Activated naive CD4-positive, alpha-beta T cell treated with anti-CD3 and anti-CD28 coated beads, Interleukin-2, amount 50 U/mL, for 24 hours (primary cell): ENCODE measurements at regions not wholly inside any gene's neighbourhood (a gene's known extent, or its start where the extent isn't known, plus 50 kb on each side); places are given as distances from the start of the nearest gene placed in this dataset.

Experiments used
- H3K27ac Mint-ChIP-seq: one replicate; pipeline ENCODE4 v1.8.0; 2021; ENCODE audit warnings: mild to moderate bottlenecking, mixed read lengths
- H3K27me3 Mint-ChIP-seq: one replicate; pipeline ENCODE4 v1.8.0; 2021; ENCODE audit warnings: mixed read lengths
- H3K36me3 Mint-ChIP-seq: one replicate; pipeline ENCODE4 v1.8.0; 2021; ENCODE audit warnings: mixed read lengths
- H3K4me1 Mint-ChIP-seq: one replicate; pipeline ENCODE4 v1.8.0; 2021; ENCODE audit warnings: mixed read lengths
- H3K4me3 Mint-ChIP-seq: one replicate; pipeline ENCODE4 v1.8.0; 2021; ENCODE audit warnings: mild to moderate bottlenecking, mixed read lengths
- H3K9me3 Mint-ChIP-seq: one replicate; pipeline ENCODE4 v1.8.0; 2021; ENCODE audit warnings: mixed read lengths

DNA sequence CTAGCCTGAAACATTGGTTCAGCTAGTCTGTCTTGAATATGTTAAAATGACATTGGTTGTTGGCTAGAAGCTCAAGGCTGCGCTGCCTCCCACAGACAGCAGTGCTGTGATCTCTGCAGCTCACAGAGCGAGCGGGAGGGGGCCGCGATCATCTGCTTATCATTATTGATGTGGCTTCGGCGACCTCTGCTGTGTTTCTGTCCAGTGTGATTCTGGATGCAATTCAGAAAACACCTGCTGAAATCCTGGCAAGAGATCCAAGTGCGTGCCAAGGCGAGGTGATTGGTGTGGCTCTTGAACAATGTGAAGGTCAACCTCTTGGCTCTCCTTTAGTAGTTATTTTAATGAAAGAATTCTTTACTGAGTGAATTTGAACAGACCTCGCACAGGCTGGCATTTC lies 142.3 kb upstream of the SASH1 start:
- Mint-ChIP-seq H3K4me3 (no peak overlapping the region), H3K36me3 (peaks cover 1% of the 10 kb centered on the region), H3K4me1 (peaks cover 37% of the 10 kb centered on the region), H3K9me3 (peaks cover 29% of the 10 kb centered on the region), H3K27ac (no peak overlapping the region), H3K27me3 (peaks cover 51% of the 10 kb centered on the region)

DNA sequence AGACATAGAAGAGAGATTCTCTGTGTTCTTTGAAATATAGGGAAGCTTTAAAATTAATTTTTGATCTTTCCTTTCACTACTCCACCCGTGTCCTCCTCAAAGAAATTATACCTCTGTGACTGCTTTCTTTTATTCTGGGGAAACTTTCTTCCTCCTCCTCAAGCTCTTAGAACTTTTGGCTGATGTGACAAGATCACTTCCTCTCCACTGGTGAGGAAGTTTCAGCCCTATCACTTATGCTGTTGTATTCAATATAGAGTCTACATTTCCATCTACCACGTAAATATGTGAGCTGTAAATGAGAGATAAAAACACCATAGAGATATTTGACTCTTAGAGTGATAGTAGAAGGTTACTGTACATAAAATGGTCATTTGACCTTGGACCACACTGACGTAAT lies 141.9 kb upstream of the SASH1 start:
- peaks cover 29% of the 10 kb centered on the region for H3K9me3 Mint-ChIP-seq
- H3K4me1 Mint-ChIP-seq = peaks cover 42% of the 10 kb centered on the region
- H3K36me3 Mint-ChIP-seq = peaks cover 1% of the 10 kb centered on the region
- no peak overlapping the region for H3K4me3 Mint-ChIP-seq
- H3K27me3 Mint-ChIP-seq = peaks cover 48% of the 10 kb centered on the region
- no peak overlapping the region for H3K27ac Mint-ChIP-seq

DNA sequence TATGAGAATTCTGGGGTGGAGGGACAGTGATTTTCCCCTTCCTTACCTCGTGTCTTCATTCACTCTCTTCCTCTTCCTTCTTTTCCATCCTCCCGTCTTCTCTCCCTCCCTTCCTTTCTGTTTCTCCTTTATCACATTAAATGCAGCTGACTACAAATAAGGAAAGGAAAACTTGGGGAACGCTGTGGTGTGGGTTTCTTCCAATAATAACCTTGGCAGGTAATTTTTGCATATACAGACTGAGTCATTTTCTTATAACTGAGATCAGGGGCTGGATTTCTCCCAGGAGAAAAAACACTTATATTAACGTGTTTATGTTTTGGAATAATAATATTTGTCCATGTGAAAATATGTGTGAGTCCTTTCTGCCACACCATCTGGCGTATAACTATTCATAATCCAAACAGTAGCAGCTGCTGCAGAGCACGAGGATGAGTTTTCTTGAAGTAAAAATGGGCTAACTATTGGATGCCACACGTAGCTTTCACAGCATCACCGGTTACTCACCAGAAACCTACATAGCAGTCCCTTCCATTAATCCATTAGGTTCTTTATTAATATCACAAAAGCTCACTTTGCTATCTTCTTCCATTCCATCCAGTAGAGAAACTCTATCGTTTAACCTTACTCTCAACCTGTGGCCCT lies 139.2 kb upstream of the SASH1 start:
- H3K4me3 Mint-ChIP-seq = peak overlapping the region; percentile 57
- peaks cover 1% of the 10 kb centered on the region for H3K36me3 Mint-ChIP-seq
- H3K27me3 Mint-ChIP-seq = peaks cover 34% of the 10 kb centered on the region
- peak overlapping the region; percentile 90 for H3K27ac Mint-ChIP-seq
- H3K4me1 Mint-ChIP-seq = peaks cover 42% of the 10 kb centered on the region
- H3K9me3 Mint-ChIP-seq = peaks cover 24% of the 10 kb centered on the region

- Mint-ChIP-seq H3K27ac (peak overlapping the region; percentile 90), H3K36me3 (peaks cover 1% of the 10 kb centered on the region), H3K4me3 (peak overlapping the region; percentile 57), H3K9me3 (peaks cover 24% of the 10 kb centered on the region), H3K27me3 (peaks cover 35% of the 10 kb centered on the region), H3K4me1 (peaks cover 42% of the 10 kb centered on the region)
Observed at GRCh38 chr6:148203970-148204369, 138.7 kb upstream of the SASH1 start.

GRCh38 chr6:148208298-148208697 lies 134.3 kb upstream of the SASH1 start:
- Mint-ChIP-seq H3K4me1 (peaks cover 21% of the 10 kb centered on the region), H3K9me3 (peaks cover 7% of the 10 kb centered on the region), H3K36me3 (peaks cover under 1% of the 10 kb centered on the region), H3K4me3 (no peak overlapping the region), H3K27ac (no peak overlapping the region), H3K27me3 (peaks cover 23% of the 10 kb centered on the region)

DNA sequence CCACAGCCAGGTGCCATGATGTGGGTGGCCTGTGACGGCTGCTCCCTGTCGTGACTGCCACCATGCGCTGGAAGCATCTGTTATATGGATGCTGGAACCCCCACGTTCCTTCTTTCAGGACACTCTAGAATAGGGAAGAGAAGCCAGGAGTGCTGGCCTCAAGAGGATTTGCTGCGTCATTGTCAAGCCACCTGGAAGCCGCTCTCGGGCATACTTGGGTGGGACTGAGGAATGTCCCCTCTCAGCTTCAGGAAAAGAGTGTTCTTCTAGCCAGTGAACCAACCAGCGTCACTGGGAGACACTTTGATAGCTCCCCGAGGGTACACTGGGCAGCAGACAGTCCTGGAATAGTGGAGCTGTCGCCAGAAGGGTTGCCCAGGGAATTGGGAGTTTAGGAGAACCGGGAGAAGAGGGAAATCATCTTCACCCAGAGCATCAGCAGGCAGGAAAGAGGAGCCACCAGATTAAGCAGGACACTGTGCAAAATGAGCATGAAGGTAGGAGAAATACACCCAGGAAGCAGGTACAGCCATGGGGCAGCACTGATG lies 130.8 kb upstream of the SASH1 start:
- H3K27me3 Mint-ChIP-seq = peaks cover 24% of the 10 kb centered on the region
- no peaks in the 10 kb centered on the region for H3K9me3 Mint-ChIP-seq
- no peaks in the 10 kb centered on the region for H3K4me1 Mint-ChIP-seq
- H3K4me3 Mint-ChIP-seq = no peak overlapping the region
- H3K36me3 Mint-ChIP-seq = no peaks in the 10 kb centered on the region
- H3K27ac Mint-ChIP-seq = no peak overlapping the region

- Mint-ChIP-seq H3K4me3 (no peak overlapping the region), H3K27ac (no peak overlapping the region), H3K36me3 (no peaks in the 10 kb centered on the region), H3K4me1 (no peaks in the 10 kb centered on the region), H3K27me3 (peaks cover 20% of the 10 kb centered on the region), H3K9me3 (no peaks in the 10 kb centered on the region)
Observed at GRCh38 chr6:148212366-148212765, 130.3 kb upstream of the SASH1 start.

DNA sequence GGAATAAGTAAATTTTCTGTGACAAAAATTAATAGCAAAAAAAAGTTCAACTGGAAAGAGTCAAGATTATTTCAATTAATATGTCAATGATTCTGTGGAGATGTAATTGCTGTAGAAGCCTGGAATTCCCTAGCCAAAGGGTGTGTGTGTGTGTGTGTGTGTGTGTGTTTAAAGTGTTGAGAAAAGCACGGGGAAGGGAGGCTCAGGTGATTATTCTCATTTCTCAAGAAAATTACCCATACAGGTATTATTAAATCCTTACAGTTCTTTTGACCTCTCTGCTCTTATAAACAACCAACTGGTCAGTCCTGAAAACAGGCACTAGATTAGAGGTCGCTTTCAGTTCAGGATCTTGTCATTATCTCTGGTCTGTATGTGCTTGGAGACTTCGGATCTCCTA lies 129.3 kb upstream of the SASH1 start:
- Mint-ChIP-seq H3K4me1 (no peaks in the 10 kb centered on the region), H3K27ac (no peak overlapping the region), H3K36me3 (no peaks in the 10 kb centered on the region), H3K9me3 (no peaks in the 10 kb centered on the region), H3K4me3 (no peak overlapping the region), H3K27me3 (peaks cover 20% of the 10 kb centered on the region)

- no peaks in the 10 kb centered on the region for H3K9me3 Mint-ChIP-seq
- H3K27ac Mint-ChIP-seq = no peak overlapping the region
- H3K27me3 Mint-ChIP-seq = peaks cover 17% of the 10 kb centered on the region
- H3K36me3 Mint-ChIP-seq = no peaks in the 10 kb centered on the region
- no peak overlapping the region for H3K4me3 Mint-ChIP-seq
- no peaks in the 10 kb centered on the region for H3K4me1 Mint-ChIP-seq
Observed at GRCh38 chr6:148214667-148215066, 128.0 kb upstream of the SASH1 start.

DNA sequence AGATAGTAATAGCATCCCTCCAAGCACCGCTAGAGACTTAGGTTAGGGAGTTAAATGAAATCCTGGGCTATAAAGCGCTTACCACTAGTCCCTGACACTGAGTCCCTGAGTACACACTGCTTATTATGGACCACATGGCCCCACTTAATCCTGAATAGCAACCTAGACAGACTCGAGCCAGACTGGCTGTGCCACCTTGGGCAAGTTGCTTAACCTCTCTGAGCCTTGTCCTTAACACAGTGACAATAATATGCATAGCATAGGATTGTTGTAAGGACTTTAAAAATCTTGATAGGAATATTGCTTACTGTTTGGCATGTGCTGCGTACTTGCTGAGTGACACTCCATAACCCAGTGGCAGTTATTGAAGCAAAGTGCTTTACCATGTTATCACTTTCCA lies 125.6 kb upstream of the SASH1 start:
- no peaks in the 10 kb centered on the region for H3K9me3 Mint-ChIP-seq
- H3K4me1 Mint-ChIP-seq = no peaks in the 10 kb centered on the region
- no peak overlapping the region for H3K4me3 Mint-ChIP-seq
- no peaks in the 10 kb centered on the region for H3K36me3 Mint-ChIP-seq
- H3K27ac Mint-ChIP-seq = no peak overlapping the region
- H3K27me3 Mint-ChIP-seq = peaks cover 21% of the 10 kb centered on the region

DNA sequence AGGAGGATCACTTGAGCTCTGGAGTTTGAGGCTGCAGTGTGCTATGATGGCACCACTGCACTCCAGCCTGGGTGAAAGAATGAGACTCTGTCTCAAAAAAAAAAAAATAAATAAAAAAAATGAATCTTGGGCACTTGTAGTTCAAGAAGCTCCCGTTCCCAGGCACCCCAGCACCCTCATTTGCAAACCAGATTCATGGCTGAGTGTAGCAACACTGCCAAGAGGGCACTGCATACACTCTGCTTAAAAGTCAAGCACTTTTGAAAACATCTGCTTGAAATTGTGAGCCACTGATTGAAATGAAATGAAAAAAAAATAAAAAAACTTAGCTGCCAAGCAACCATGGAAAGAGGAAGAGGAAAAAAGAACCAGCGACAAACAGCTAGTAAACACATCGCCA lies 124.7 kb upstream of the SASH1 start:
- peaks cover 19% of the 10 kb centered on the region for H3K27me3 Mint-ChIP-seq
- H3K4me3 Mint-ChIP-seq = no peak overlapping the region
- no peaks in the 10 kb centered on the region for H3K4me1 Mint-ChIP-seq
- H3K9me3 Mint-ChIP-seq = no peaks in the 10 kb centered on the region
- H3K36me3 Mint-ChIP-seq = no peaks in the 10 kb centered on the region
- H3K27ac Mint-ChIP-seq = no peak overlapping the region

DNA sequence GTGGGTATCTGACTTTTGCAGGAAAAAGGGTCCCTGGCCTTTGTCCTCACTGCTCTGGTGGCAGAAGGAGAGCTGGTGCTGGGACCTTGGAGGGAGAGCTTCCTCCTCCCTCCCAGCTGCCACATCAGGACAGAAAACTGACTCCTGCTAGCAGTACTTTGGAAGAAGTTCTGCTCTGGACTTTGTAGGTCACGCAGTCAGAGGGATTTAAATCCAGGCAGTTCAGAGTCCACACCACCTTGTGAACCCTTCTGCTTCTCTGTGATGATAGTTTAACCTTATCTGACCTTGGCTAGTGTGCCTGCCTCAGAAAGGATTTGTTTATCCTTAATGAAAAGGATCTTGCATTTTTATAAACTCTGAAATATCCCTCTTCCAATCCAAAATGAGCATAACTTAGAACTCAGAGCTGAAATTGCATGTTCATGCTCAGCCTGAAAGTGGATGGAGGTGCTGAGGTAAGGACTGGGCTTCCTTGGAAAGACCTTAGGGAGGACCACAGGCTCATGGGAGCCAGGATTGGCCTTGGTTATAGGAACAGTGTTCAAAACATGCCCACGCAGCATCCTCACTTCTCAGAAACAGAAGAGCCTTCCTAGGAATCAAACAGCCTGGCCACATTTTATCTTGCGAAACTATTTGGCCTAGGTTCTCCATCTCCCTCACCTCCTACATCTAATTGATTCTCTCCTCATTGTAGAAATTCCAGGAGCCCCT lies 123.9 kb upstream of the SASH1 start:
- H3K9me3 Mint-ChIP-seq = no peaks in the 10 kb centered on the region
- no peaks in the 10 kb centered on the region for H3K36me3 Mint-ChIP-seq
- H3K27ac Mint-ChIP-seq = no peak overlapping the region
- no peaks in the 10 kb centered on the region for H3K4me1 Mint-ChIP-seq
- H3K27me3 Mint-ChIP-seq = peaks cover 19% of the 10 kb centered on the region
- H3K4me3 Mint-ChIP-seq = no peak overlapping the region

DNA sequence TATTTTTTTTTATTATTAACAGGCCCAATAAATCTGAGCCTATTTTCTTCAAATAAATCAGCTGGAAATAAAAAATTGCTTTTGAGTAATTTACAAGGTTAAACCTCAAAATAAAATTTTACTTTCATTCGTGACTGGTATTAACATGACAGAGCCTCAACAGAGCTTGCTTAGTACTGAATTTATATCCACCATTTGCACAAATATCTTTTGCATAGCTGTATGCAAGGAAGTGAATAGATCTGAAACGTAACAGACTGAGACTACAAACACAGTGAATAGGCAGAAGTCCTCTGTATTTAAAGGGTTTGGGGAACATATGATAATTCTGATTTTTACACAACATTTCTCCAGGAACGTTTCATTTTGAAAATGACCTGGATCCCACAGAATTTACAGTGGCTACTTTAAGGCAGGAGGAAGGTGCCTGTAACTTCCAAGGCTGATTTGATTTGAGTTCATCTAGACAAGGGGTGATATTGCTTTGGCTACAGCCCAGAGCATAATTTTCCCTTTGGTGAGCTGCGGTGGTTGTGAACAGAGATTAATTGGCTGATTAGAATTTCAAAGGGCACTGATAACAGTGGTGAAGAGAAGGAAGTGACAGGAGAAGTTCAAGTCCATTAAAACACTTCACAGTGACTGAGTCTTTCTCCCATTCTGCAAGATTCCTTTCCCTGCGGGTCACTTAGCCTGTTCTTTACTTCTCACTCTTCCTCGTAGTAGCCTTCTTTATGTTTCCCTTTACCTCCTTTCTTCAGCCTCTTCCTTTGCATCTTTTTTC lies 121.2 kb upstream of the SASH1 start:
- H3K4me3 Mint-ChIP-seq = no peak overlapping the region
- H3K27ac Mint-ChIP-seq = no peak overlapping the region
- H3K36me3 Mint-ChIP-seq = no peaks in the 10 kb centered on the region
- H3K27me3 Mint-ChIP-seq = peaks cover 17% of the 10 kb centered on the region
- H3K9me3 Mint-ChIP-seq = no peaks in the 10 kb centered on the region
- H3K4me1 Mint-ChIP-seq = no peaks in the 10 kb centered on the region

DNA sequence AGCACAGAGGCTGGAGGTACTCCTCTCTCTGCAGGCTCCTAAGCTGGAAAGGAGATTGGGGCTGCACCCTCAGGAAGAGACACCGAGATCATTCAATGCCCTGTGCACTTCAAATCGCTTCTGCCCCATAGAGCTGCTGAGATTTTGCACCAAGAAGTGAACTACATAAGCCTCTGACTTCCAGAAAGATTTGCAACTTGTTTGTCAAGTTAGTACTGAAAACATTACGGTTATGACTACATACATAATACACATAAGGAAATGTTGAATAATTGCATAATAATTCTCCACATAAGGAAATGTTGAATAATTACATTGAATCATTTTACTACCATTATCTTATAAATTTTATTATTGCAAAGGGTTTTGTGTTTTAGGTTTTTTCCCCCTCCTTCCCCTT lies 120.3 kb upstream of the SASH1 start:
- Mint-ChIP-seq H3K4me1 (no peaks in the 10 kb centered on the region), H3K27ac (no peak overlapping the region), H3K4me3 (no peak overlapping the region), H3K9me3 (no peaks in the 10 kb centered on the region), H3K36me3 (no peaks in the 10 kb centered on the region), H3K27me3 (peaks cover 20% of the 10 kb centered on the region)

GRCh38 chr6:148222846-148223245 lies 119.8 kb upstream of the SASH1 start:
- H3K27me3 Mint-ChIP-seq = peaks cover 20% of the 10 kb centered on the region
- no peaks in the 10 kb centered on the region for H3K36me3 Mint-ChIP-seq
- no peaks in the 10 kb centered on the region for H3K9me3 Mint-ChIP-seq
- H3K27ac Mint-ChIP-seq = no peak overlapping the region
- no peaks in the 10 kb centered on the region for H3K4me1 Mint-ChIP-seq
- H3K4me3 Mint-ChIP-seq = no peak overlapping the region

DNA sequence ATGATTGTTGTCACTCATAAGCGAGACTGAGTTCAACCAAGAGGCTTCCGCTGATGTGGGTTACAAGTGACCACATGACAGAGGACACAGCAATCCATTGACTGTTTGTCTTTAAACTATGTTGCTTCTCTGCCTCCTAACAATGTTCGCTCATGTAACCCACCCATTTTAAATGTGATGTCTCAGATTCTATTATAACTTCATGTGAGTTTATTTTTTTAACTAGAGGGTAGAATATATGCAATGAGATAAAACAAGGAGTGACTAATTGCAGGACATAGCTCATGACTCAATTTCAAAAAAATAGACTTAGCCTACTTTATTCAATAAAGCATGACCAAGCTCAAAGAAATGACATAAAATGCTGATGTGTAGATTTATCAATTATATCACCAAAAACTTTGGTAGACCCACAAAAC lies 119.2 kb upstream of the SASH1 start:
- Mint-ChIP-seq H3K36me3 (no peaks in the 10 kb centered on the region), H3K9me3 (no peaks in the 10 kb centered on the region), H3K4me3 (no peak overlapping the region), H3K27ac (no peak overlapping the region), H3K27me3 (peaks cover 22% of the 10 kb centered on the region), H3K4me1 (no peaks in the 10 kb centered on the region)
